HepG2 (cell line): ENCODE measurements at regions not wholly inside any gene's neighbourhood (a gene's known extent, or its start where the extent isn't known, plus 50 kb on each side); places are given as distances from the start of the nearest gene placed in this dataset.

ENCODE experiments used
- ATAC-seq: fragments of 200-7000 bp; cut with Tn5 transposase; 3 replicates; pipeline ENCODE4 v1.9.1; 2020; ENCODE audit warnings: mild to moderate bottlenecking, moderate library complexity
- BruUV-seq: library from RNA; stranded (reverse); fragments of 400-500 nt; replicated peaks from 2 replicates; lab custom pipeline; 2021; lab: Mats Ljungman, UMichigan
- CTCF ChIA-PET: fragments of 300-600 bp; formaldehyde crosslinking; extraction: SDS; loops from one replicate; lab custom pipeline; 2021; ENCODE audit warnings: low total read pairs, inconsistent platforms, low intra/inter-chr PET ratio; lab: Yijun Ruan, JAX
- POLR2A ChIA-PET: fragments of 350-600 bp; sonication (Branson Sonifier 250); formaldehyde crosslinking; loops from one replicate; lab custom pipeline; 2020; ENCODE audit warnings: antibody characterized with exemption, inconsistent platforms; lab: Yijun Ruan, JAX
- DNase-seq: peaks from one replicate; pipeline ENCODE4 v3.0.0-alpha.2; 2015; ENCODE audit warnings: low spot score
- FAIRE-seq: peaks from 3 replicates; lab custom pipeline; 2011; peaks lifted over from hg19 to GRCh38; lab: Jason Lieb, UNC
- H2AFZ ChIP-seq: one replicate; pipeline ENCODE4 v1.6.1; 2011; ENCODE audit warnings: low read length, inconsistent platforms
- H3K27ac ChIP-seq: fragments of 300-600 bp; 3 replicates; pipeline ENCODE4 v1.8.0; 2011; ENCODE audit warnings: mixed run types, mild to moderate bottlenecking, mixed read lengths, low read length, inconsistent platforms; ENCODE audit not compliant: insufficient read depth; ENCODE audit errors: extremely low read length
- H3K27me3 ChIP-seq, 2 experiments: fragments of 200-600 bp in 1 of 2; 2 replicates in 1 of 2; 3 replicates in 1 of 2; pipeline versions ENCODE4 v1.6.0 to v1.8.0; 2011; ENCODE audit warnings: low read length in 2 of 2, mild to moderate bottlenecking in 2 of 2, moderate library complexity in 2 of 2, inconsistent platforms in 1 of 2; ENCODE audit not compliant: insufficient read depth in 2 of 2, control insufficient read depth in 1 of 2
- H3K36me3 ChIP-seq, 2 experiments: fragments of 200-600 bp in 1 of 2; replicated peaks in 1 of 2; 2 replicates in 1 of 2; 3 replicates in 1 of 2; pipeline versions ENCODE4 v1.5.1 to v1.8.0; 2011; ENCODE audit warnings: low read length in 2 of 2, inconsistent platforms in 1 of 2; ENCODE audit not compliant: insufficient read depth in 2 of 2, control insufficient read depth in 1 of 2
- H3K4me1 ChIP-seq: 2 replicates; pipeline ENCODE4 v1.5.1; 2012; ENCODE audit warnings: low read length, inconsistent platforms; ENCODE audit not compliant: insufficient read depth
- H3K4me2 ChIP-seq: 2 replicates; pipeline ENCODE4 v1.6.0; 2011; ENCODE audit warnings: low read depth, low read length, inconsistent platforms
- H3K4me3 ChIP-seq, 3 experiments: fragments of 200-600 bp in 1 of 3; sonication (generic), shearing (Covaris generic) in 1 of 3; replicated peaks in 1 of 3; 2 replicates each; pipeline ENCODE4 v1.5.1; 2011 to 2016; ENCODE audit warnings: low read length in 3 of 3, inconsistent platforms in 2 of 3, low read depth in 2 of 3, mild to moderate bottlenecking in 2 of 3, control low read depth in 1 of 3, mixed read lengths in 1 of 3; ENCODE audit not compliant: insufficient read depth in 1 of 3
- H3K79me2 ChIP-seq: one replicate; pipeline ENCODE4 v1.6.1; 2011; ENCODE audit warnings: low read length, inconsistent platforms; ENCODE audit not compliant: insufficient read depth
- H3K9ac ChIP-seq: 2 replicates; pipeline ENCODE4 v1.6.0; 2011; ENCODE audit warnings: mild to moderate bottlenecking, low read depth, low read length, inconsistent platforms; ENCODE audit not compliant: insufficient read depth
- H3K9me3 ChIP-seq: 2 replicates; pipeline ENCODE4 v1.5.1; 2012; ENCODE audit warnings: mild to moderate bottlenecking, low read length
- H4K20me1 ChIP-seq: 2 replicates; pipeline ENCODE4 v1.6.0; 2011; ENCODE audit warnings: inconsistent platforms, mild to moderate bottlenecking, low read length, moderate library complexity; ENCODE audit not compliant: insufficient read depth
- AHR ChIP-seq: IDR thresholded peaks from 2 replicates; pipeline ENCODE4 v1.6.1; 2018; ENCODE audit warnings: missing genetic modification reagents, missing compliant biosample characterization
- AKAP8 ChIP-seq: sonication (generic); formaldehyde crosslinking; IDR thresholded peaks from 2 replicates; pipeline ENCODE4 v1.5.1; 2020; ENCODE audit warnings: mild to moderate bottlenecking, missing genetic modification reagents
- BRD4 ChIP-seq: sonication (generic); formaldehyde crosslinking; IDR thresholded peaks from 2 replicates; pipeline ENCODE4 v1.4.0; 2020; ENCODE audit warnings: missing genetic modification reagents
- MLLT10 ChIP-seq: sonication (generic); formaldehyde crosslinking; IDR thresholded peaks from 2 replicates; pipeline ENCODE4 v1.4.0; 2020; ENCODE audit warnings: missing genetic modification reagents
- WIZ ChIP-seq: sonication (generic); formaldehyde crosslinking; IDR thresholded peaks from 2 replicates; pipeline ENCODE4 v1.5.1; 2020; ENCODE audit warnings: mild to moderate bottlenecking, missing genetic modification reagents
- ZKSCAN1 ChIP-seq: fragments of 150-350 bp; IDR thresholded peaks from 2 replicates; pipeline ENCODE4 v1.6.1; 2014; ENCODE audit warnings: low read length
- ZNF136 ChIP-seq: sonication (generic); formaldehyde crosslinking; IDR thresholded peaks from 2 replicates; pipeline ENCODE4 v1.8.1; 2022; ENCODE audit warnings: low read depth, mild to moderate bottlenecking, moderate library complexity, missing genetic modification reagents
- ZNF432 ChIP-seq: sonication (generic); formaldehyde crosslinking; IDR thresholded peaks from 2 replicates; pipeline ENCODE4 v1.5.0; 2020; ENCODE audit warnings: missing genetic modification reagents, mild to moderate bottlenecking, borderline replicate concordance
- ZNF563 ChIP-seq: sonication (generic); formaldehyde crosslinking; IDR thresholded peaks from 2 replicates; pipeline ENCODE4 v1.8.0; 2022; ENCODE audit warnings: mild to moderate bottlenecking, moderate library complexity, missing genetic modification reagents
- ZNF567 ChIP-seq: sonication (generic); formaldehyde crosslinking; IDR thresholded peaks from 2 replicates; pipeline ENCODE4 v1.8.1; 2023; ENCODE audit warnings: mild to moderate bottlenecking, missing genetic modification reagents, borderline replicate concordance
- ZNF569 ChIP-seq: sonication (generic); formaldehyde crosslinking; IDR thresholded peaks from 2 replicates; pipeline ENCODE4 v1.5.0; 2020; ENCODE audit warnings: mild to moderate bottlenecking, missing genetic modification reagents, moderate library complexity, borderline replicate concordance
- ZNF766 ChIP-seq: sonication (generic); formaldehyde crosslinking; IDR thresholded peaks from 2 replicates; pipeline ENCODE4 v1.5.0; 2020; ENCODE audit warnings: missing genetic modification reagents, borderline replicate concordance
- WGBS: methylation state at CpG from one replicate; pipeline ENCODE4 v1.1.6; 2017; ENCODE audit warnings: low lambda C conversion rate; 5-methylcytosine and 5-hydroxymethylcytosine counted together
- in situ Hi-C: cut with HindIII; loops from 2 replicates; pipeline ENCODE4 v1.10.0; 2017; ENCODE audit warnings: low pct_unique_long_range_greater_than_20kb; ENCODE audit not compliant: extremely low pct_ligation_motif_present
- intact Hi-C: fragments of 100-400 bp; cut with micrococcal nuclease; formaldehyde crosslinking; loops from one replicate; pipeline ENCODE4 v1.10.0; 2022; ENCODE audit not compliant: unreplicated experiment
- TF ChIP-seq, protein P1 (sequence below): IDR thresholded peaks from 2 replicates; pipeline ENCODE4 v1.6.1; 2016; ENCODE audit warnings: missing biosample characterization, missing genetic modification reagents, low read depth
- TF ChIP-seq, protein P2 (sequence below): sonication (generic); formaldehyde crosslinking; IDR thresholded peaks from 2 replicates; pipeline ENCODE4 v1.4.0; 2020; ENCODE audit warnings: mild to moderate bottlenecking, missing genetic modification reagents

DNA sequence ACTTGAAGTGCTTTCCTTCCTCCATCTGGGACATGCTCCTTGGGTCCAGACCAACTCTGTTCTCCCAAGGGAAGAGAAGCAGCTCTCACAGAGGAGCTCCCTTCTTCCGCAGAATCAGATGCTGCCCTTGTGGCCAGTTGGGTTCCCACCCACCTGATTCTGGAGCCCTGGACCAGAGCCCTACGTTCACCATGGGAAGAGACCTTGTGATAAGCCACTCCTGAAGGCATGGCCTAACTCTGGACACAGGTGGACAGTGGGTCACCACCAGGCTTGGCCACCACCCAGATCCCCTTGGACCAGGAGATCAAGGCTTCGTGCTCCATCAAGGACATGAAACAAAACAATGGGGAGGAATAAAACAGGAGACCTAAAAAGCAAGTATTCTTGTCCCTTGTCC is 172.2 kb downstream of the RPLP1 start:
- in situ Hi-C loops: no loop called here
- intact Hi-C loops: no loop called here

More for the DNA sequence above, 172.2 kb downstream of the RPLP1 start:
- Histone ChIP-seq H4K20me1 (0 out of 2 replicates have a peak, but pooled peaks cover 7% of the 10 kb centered on the region), H3K36me3 (no peaks in the 10 kb centered on the region), H3K27me3 (peaks cover 2 to 60% of the 10 kb centered on the region in 2 experiments; a peak in 3 of 5 replicates), H2AFZ (no peak overlapping the region), H3K9me3 (no peaks in the 10 kb centered on the region), H3K9ac (no peak overlapping the region), H3K4me1 (no peaks in the 10 kb centered on the region), H3K4me2 (no peak overlapping the region), H3K27ac (no peak overlapping the region), H3K4me3 (no peak overlapping the region), H3K79me2 (no peaks in the 10 kb centered on the region)
- DNase-seq (no peak), FAIRE-seq (no peak), ATAC-seq (no peak)
- CTCF ChIA-PET: no interaction called here
- POLR2A ChIA-PET: no interaction called here
- no TSS peak for BruUV-seq
- 13% methylated on average over 3 of the region's 3 CpGs for WGBS
- TF ChIP-seq MLLT10: no peak
- no peak for TF ChIP-seq ZNF569 (CRISPR knock-in tag)
- no peak for TF ChIP-seq ZKSCAN1
- TF ChIP-seq BRD4 (CRISPR knock-in tag): no peak
- TF ChIP-seq ZNF563: no peak
- TF ChIP-seq ZNF136: no peak
- TF ChIP-seq, protein P1, sequence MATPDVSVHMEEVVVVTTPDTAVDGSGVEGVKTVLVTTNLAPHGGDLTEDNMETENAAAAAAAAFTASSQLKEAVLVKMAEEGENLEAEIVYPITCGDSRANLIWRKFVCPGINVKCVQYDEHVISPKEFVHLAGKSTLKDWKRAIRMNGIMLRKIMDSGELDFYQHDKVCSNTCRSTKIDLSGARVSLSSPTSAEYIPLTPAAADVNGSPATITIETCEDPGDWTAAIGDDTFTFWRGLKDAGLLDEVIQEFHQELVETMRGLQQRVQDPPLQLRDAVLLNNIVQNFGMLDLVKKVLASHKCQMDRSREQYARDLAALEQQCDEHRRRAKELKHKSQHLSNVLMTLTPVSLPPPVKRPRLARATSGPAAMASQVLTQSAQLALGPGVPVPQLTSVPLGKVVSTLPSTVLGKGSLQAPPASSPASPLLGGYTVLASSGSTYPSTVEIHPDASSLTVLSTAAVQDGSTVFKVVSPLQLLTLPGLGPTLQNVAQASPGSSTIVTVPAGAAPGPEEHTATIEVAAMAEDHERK (CRISPR knock-in tag): no peak
- TF ChIP-seq ZNF432 (CRISPR knock-in tag): no peak
- no peak for TF ChIP-seq ZNF766 (CRISPR knock-in tag)
- TF ChIP-seq AKAP8 (CRISPR knock-in tag): no peak
- TF ChIP-seq AHR (CRISPR knock-in tag): no peak
- TF ChIP-seq, protein P2, sequence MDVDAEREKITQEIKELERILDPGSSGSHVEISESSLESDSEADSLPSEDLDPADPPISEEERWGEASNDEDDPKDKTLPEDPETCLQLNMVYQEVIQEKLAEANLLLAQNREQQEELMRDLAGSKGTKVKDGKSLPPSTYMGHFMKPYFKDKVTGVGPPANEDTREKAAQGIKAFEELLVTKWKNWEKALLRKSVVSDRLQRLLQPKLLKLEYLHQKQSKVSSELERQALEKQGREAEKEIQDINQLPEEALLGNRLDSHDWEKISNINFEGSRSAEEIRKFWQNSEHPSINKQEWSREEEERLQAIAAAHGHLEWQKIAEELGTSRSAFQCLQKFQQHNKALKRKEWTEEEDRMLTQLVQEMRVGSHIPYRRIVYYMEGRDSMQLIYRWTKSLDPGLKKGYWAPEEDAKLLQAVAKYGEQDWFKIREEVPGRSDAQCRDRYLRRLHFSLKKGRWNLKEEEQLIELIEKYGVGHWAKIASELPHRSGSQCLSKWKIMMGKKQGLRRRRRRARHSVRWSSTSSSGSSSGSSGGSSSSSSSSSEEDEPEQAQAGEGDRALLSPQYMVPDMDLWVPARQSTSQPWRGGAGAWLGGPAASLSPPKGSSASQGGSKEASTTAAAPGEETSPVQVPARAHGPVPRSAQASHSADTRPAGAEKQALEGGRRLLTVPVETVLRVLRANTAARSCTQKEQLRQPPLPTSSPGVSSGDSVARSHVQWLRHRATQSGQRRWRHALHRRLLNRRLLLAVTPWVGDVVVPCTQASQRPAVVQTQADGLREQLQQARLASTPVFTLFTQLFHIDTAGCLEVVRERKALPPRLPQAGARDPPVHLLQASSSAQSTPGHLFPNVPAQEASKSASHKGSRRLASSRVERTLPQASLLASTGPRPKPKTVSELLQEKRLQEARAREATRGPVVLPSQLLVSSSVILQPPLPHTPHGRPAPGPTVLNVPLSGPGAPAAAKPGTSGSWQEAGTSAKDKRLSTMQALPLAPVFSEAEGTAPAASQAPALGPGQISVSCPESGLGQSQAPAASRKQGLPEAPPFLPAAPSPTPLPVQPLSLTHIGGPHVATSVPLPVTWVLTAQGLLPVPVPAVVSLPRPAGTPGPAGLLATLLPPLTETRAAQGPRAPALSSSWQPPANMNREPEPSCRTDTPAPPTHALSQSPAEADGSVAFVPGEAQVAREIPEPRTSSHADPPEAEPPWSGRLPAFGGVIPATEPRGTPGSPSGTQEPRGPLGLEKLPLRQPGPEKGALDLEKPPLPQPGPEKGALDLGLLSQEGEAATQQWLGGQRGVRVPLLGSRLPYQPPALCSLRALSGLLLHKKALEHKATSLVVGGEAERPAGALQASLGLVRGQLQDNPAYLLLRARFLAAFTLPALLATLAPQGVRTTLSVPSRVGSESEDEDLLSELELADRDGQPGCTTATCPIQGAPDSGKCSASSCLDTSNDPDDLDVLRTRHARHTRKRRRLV (CRISPR knock-in tag): no peak
- TF ChIP-seq ZNF567 (CRISPR knock-in tag): no peak
- no peak for TF ChIP-seq WIZ (CRISPR knock-in tag)
